Midbrain (tissue), 1 donor: ENCODE measurements at regions not wholly inside any gene's neighbourhood (a gene's known extent, or its start where the extent isn't known, plus 50 kb on each side); places are given as distances from the start of the nearest gene placed in this dataset.
"Not testable (repeated sequence)": the region's sequence is repeated elsewhere in the genome, so short reads cannot be mapped to it uniquely, and the experiment has no call there.

Experiments used
- DNase-seq: peaks from one replicate; lab custom pipeline; 2025; lab: John Stamatoyannopoulos, UW

GRCh38 chr5:57891443-57891842, 408.8 kb upstream of the ACTBL2 start:
- no peak for DNase-seq

GRCh38 chr5:57889558-57889957, 406.9 kb upstream of the ACTBL2 start:
- DNase-seq, result no peak

- peak; percentile 28 for DNase-seq
Observed at GRCh38 chr5:57887851-57888621, 405.4 kb upstream of the ACTBL2 start.

- no peak for DNase-seq
Observed at GRCh38 chr5:57884346-57885102, 401.9 kb upstream of the ACTBL2 start.

- DNase-seq, result peak; percentile 6
Observed at GRCh38 chr5:57880216-57880615, 397.6 kb upstream of the ACTBL2 start.

GRCh38 chr5:57878301-57878722, 395.7 kb upstream of the ACTBL2 start:
- DNase-seq, result no peak

DNA sequence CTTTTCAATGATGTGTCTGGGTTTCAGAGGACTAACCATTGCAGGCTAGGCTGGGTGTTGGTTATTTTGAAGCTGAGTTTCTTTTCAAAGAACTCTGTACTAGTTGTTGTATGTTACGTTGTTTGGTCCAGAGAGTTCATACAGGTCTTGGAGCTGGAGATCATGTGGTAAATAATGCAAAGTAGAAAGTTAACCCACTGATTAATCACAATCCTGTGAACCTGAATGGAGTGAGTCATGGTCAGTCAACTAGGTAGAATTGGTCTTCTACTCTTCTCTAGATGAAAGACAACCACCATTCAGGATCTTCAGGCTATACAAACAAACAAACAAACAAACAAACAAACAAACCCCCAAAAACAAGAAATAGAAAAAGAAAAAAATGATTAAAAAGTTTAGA, 388.9 kb upstream of the ACTBL2 start:
- DNase-seq, result no peak

GRCh38 chr5:57870267-57870666, 387.7 kb upstream of the ACTBL2 start:
- not testable (repeated sequence) for DNase-seq

- DNase-seq, result no peak
Observed at GRCh38 chr5:57863661-57864060, 381.1 kb upstream of the ACTBL2 start.

- no peak for DNase-seq
Observed at GRCh38 chr5:57862942-57863341, 380.3 kb upstream of the ACTBL2 start.

DNA sequence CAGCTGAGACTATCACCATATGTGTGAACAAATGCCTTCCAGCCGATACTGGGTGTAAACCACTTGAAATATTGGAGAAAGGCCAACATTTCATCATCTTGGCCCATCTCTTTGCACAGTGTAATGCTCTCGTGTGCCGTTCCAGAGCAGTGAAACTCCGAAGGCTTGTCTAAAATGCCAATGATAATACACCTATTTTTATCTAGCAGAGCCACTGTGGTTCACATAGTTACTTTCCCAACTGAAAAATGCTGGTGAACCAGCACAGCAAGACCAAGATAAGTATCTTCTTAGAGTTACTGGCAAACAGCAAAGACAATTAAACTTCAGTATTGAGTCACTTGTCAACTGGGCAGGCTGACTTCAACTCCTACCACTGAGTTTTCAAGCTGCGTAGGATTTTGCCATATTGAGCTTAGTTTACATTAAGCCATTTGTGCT, 379.9 kb upstream of the ACTBL2 start:
- no peak for DNase-seq

GRCh38 chr5:57859626-57860025, 377.0 kb upstream of the ACTBL2 start:
- no peak for DNase-seq

DNA sequence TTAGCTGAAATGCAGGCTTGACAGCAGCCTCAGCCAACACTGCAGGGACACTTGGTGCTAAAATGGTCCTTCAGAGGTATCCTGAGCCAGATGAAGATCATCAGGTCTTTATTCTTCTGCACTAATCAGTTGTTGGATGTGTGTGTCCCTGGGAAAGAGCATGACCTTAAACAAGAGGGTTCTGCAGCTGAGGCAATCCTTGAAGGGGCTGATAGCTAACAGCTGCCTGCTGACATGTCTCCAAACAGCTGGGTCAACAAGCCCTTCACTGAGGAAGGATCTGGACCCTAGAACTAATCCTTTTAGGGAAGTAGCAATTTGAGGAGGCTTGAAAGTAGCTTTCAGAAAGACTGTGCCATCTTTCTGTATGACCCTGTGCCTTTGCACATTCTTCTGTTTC, 376.3 kb upstream of the ACTBL2 start:
- DNase-seq, result no peak

GRCh38 chr5:57857696-57858095, 375.1 kb upstream of the ACTBL2 start:
- DNase-seq, result no peak

- DNase-seq, result no peak
Observed at GRCh38 chr5:57855831-57856230, 373.2 kb upstream of the ACTBL2 start.

DNA sequence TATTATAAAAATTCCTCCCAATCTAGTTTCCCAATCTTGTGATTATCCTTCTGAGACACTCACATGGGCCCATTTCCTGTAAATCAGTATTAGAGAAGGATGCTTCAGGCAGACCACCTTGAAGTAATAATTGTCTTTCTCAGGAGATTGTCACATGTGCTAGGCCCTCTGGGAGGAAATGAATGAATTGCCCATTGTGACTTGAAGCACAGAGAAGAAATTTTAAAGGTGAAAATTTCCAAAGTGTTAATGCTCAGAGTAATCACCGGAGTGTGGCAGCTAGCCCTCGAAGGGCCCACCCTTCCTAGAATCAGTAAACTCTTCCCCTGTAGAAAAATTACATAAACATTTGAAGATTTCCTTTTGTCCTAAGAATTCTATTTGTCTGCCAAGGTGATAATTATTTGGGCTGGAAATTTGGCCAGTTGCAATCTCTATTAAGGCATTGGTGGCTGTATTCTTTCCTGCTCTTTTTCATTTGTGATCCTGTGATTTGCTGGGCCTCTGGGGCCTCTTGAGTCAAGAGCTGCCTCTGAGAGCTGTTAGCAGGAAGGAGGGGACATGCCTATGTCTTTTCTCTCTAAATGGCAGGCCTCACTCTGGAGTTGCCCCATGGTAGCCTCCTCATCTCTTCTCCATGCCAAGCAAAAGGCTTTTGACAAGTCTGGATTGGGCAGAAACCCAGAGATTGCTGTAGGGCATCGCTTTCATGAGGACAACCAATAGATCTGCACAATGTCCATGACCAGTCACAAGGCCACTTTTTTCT, 371.5 kb upstream of the ACTBL2 start:
- no peak for DNase-seq

GRCh38 chr5:57850109-57850508, 367.5 kb upstream of the ACTBL2 start:
- DNase-seq, result no peak

- no peak for DNase-seq
Observed at GRCh38 chr5:57845025-57845424, 362.4 kb upstream of the ACTBL2 start.

GRCh38 chr5:57844410-57844809, 361.8 kb upstream of the ACTBL2 start:
- no peak for DNase-seq

- DNase-seq, result no peak
Observed at GRCh38 chr5:57843059-57843367, 360.4 kb upstream of the ACTBL2 start.

GRCh38 chr5:57842364-57843058, 359.9 kb upstream of the ACTBL2 start:
- DNase-seq, result no peak

GRCh38 chr5:57841676-57842363, 359.2 kb upstream of the ACTBL2 start:
- no peak for DNase-seq
